T-helper 9 cell (primary cell): ENCODE measurements at regions not wholly inside any gene's neighbourhood (a gene's known extent, or its start where the extent isn't known, plus 50 kb on each side); places are given as distances from the start of the nearest gene placed in this dataset.
A peak's percentile ranks its signal among the peaks of the same experiment; 100 is the strongest.

ENCODE experiments used
- DNase-seq: peaks from one replicate; pipeline ENCODE4 v3.0.0-alpha.2; 2020

- no peak for DNase-seq
These were observed 60.1 kb downstream of the NABP1 start for GRCh38 chr2:191738003-191738402.

GRCh38 chr2:191738667-191739066 lies 60.7 kb downstream of the NABP1 start:
- DNase-seq: no peak

- DNase-seq: no peak
These were observed 61.3 kb downstream of the NABP1 start for GRCh38 chr2:191739194-191739593.

GRCh38 chr2:191740016-191740419 lies 62.1 kb downstream of the NABP1 start:
- DNase-seq: peak; percentile 22

GRCh38 chr2:191740759-191741158 lies 62.8 kb downstream of the NABP1 start:
- no peak for DNase-seq

GRCh38 chr2:191746346-191747169 lies 68.6 kb downstream of the NABP1 start:
- DNase-seq: no peak

- no peak for DNase-seq
These were observed 69.2 kb downstream of the NABP1 start for GRCh38 chr2:191747170-191747530.

GRCh38 chr2:191748059-191748461 lies 70.1 kb downstream of the NABP1 start:
- DNase-seq: no peak

GRCh38 chr2:191748528-191749180 lies 70.7 kb downstream of the NABP1 start:
- no peak for DNase-seq

GRCh38 chr2:191749181-191749540 lies 71.2 kb downstream of the NABP1 start:
- DNase-seq: no peak

- no peak for DNase-seq
These were observed 76.2 kb downstream of the NABP1 start for GRCh38 chr2:191754103-191754502.

GRCh38 chr2:191756761-191757160 lies 78.8 kb downstream of the NABP1 start:
- DNase-seq: no peak

GRCh38 chr2:191757208-191757607 lies 79.3 kb downstream of the NABP1 start:
- no peak for DNase-seq

- peak; percentile 28 for DNase-seq
These were observed 80.9 kb downstream of the NABP1 start for GRCh38 chr2:191758518-191759507.

GRCh38 chr2:191759680-191760079 lies 81.7 kb downstream of the NABP1 start:
- no peak for DNase-seq

- no peak for DNase-seq
These were observed 82.8 kb downstream of the NABP1 start for GRCh38 chr2:191760655-191761262.

GRCh38 chr2:191773136-191773535 lies 73.8 kb downstream of the CAVIN2 start:
- no peak for DNase-seq

- DNase-seq: no peak
These were observed 69.5 kb downstream of the CAVIN2 start for GRCh38 chr2:191777351-191777750.

- no peak for DNase-seq
These were observed 68.8 kb downstream of the CAVIN2 start for GRCh38 chr2:191778041-191778440.

GRCh38 chr2:191782351-191782750 lies 64.5 kb downstream of the CAVIN2 start:
- DNase-seq: no peak

GRCh38 chr2:191783416-191783815 lies 63.5 kb downstream of the CAVIN2 start:
- no peak for DNase-seq
